ENCODE measurements at regions not wholly inside any gene's neighbourhood (a gene's known extent, or its start where the extent isn't known, plus 50 kb on each side); places are given as distances from the start of the nearest gene placed in this dataset.
"Not testable (repeated sequence)": the region's sequence is repeated elsewhere in the genome, so short reads cannot be mapped to it uniquely, and the experiment has no call there.

- DNase-seq (ENCODE audit: low spot score), result no peak
Measured at GRCh38 chr2:172261292-172261691, 158.6 kb upstream of the DLX2 start.

- no peak for DNase-seq (ENCODE audit: low spot score)
Measured at GRCh38 chr2:172262486-172262885, 159.8 kb upstream of the DLX2 start.

- not testable (repeated sequence) for DNase-seq (ENCODE audit: low spot score)
Measured at GRCh38 chr2:172264820-172265219, 162.1 kb upstream of the DLX2 start.

- DNase-seq (ENCODE audit: low spot score), result not testable (repeated sequence)
Measured at GRCh38 chr2:172269507-172270244, 157.7 kb upstream of the ITGA6 start.

GRCh38 chr2:172270278-172271079, 156.9 kb upstream of the ITGA6 start:
- DNase-seq (ENCODE audit: low spot score), result no peak

GRCh38 chr2:172273910-172274571, 153.3 kb upstream of the ITGA6 start:
- DNase-seq (ENCODE audit: low spot score), result no peak

GRCh38 chr2:172275239-172275638, 152.1 kb upstream of the ITGA6 start:
- no peak for DNase-seq (ENCODE audit: low spot score)

- no peak for DNase-seq (ENCODE audit: low spot score)
Measured at GRCh38 chr2:172276961-172277360, 150.4 kb upstream of the ITGA6 start.

- no peak for DNase-seq (ENCODE audit: low spot score)
Measured at GRCh38 chr2:172278667-172279066, 148.7 kb upstream of the ITGA6 start.

- DNase-seq (ENCODE audit: low spot score), result no peak
Measured at GRCh38 chr2:172279214-172279613, 148.2 kb upstream of the ITGA6 start.

GRCh38 chr2:172279813-172280212, 147.6 kb upstream of the ITGA6 start:
- no peak for DNase-seq (ENCODE audit: low spot score)

GRCh38 chr2:172280571-172281361, 146.6 kb upstream of the ITGA6 start:
- peak; percentile 35 for DNase-seq (ENCODE audit: low spot score)

GRCh38 chr2:172281648-172282570, 145.5 kb upstream of the ITGA6 start:
- DNase-seq (ENCODE audit: low spot score), result no peak

- DNase-seq (ENCODE audit: low spot score), result no peak
Measured at GRCh38 chr2:172282944-172283343, 144.4 kb upstream of the ITGA6 start.

GRCh38 chr2:172283476-172283875, 143.9 kb upstream of the ITGA6 start:
- no peak for DNase-seq (ENCODE audit: low spot score)

- DNase-seq (ENCODE audit: low spot score), result no peak
Measured at GRCh38 chr2:172284209-172284608, 143.2 kb upstream of the ITGA6 start.

- peak; percentile 35 for DNase-seq (ENCODE audit: low spot score)
Measured at GRCh38 chr2:172285010-172285621, 142.3 kb upstream of the ITGA6 start.

GRCh38 chr2:172285760-172286159, 141.6 kb upstream of the ITGA6 start:
- no peak for DNase-seq (ENCODE audit: low spot score)

- DNase-seq (ENCODE audit: low spot score), result no peak
Measured at GRCh38 chr2:172287190-172287589, 140.2 kb upstream of the ITGA6 start.

- no peak for DNase-seq (ENCODE audit: low spot score)
Measured at GRCh38 chr2:172287605-172288315, 139.6 kb upstream of the ITGA6 start.

Measured in putamen (tissue), 1 donor.